Heart right ventricle (tissue), 16 donors: ENCODE measurements at regions not wholly inside any gene's neighbourhood (a gene's known extent, or its start where the extent isn't known, plus 50 kb on each side); places are given as distances from the start of the nearest gene placed in this dataset.

Experiments
- ATAC-seq, 8 donors: fragments of 200-7000 bp; cut with Tn5 transposase; one replicate each; pipeline ENCODE4 v1.9.1; 2020; ENCODE audit warnings: mild to moderate bottlenecking in 8 of 8, moderate library complexity in 8 of 8, moderate number of reproducible peaks in 1 of 8
- DNase-seq, 2 donors: peaks; one replicate each; pipeline ENCODE4 v3.0.0-alpha.2; 2020
- H3K27ac ChIP-seq, 10 donors: fragments of 200-600 bp; sonication (generic) in 2 of 10; one replicate each; pipeline versions ENCODE4 v1.5.0 to v1.8.0; 2020 to 2022; ENCODE audit warnings: mild to moderate bottlenecking in 3 of 10
- H3K27me3 ChIP-seq, 7 donors: fragments of 200-600 bp; one replicate each; pipeline ENCODE4 v1.8.0; 2021 to 2022; ENCODE audit warnings: mild to moderate bottlenecking in 2 of 7
- H3K36me3 ChIP-seq, 9 donors: fragments of 200-600 bp; sonication (generic) in 1 of 9; one replicate each; pipeline versions ENCODE4 v1.5.0 to v1.8.0; 2020 to 2022; ENCODE audit warnings: mild to moderate bottlenecking in 2 of 9
- H3K4me1 ChIP-seq, 9 donors: fragments of 200-600 bp; sonication (generic) in 1 of 9; one replicate each; pipeline versions ENCODE4 v1.5.0 to v1.8.0; 2020 to 2022; ENCODE audit warnings: mild to moderate bottlenecking in 4 of 9
- H3K4me3 ChIP-seq, 10 donors: fragments of 200-600 bp; sonication (generic) in 2 of 10; one replicate each; pipeline versions ENCODE4 v1.5.0 to v1.8.0; 2020 to 2022; ENCODE audit warnings: mild to moderate bottlenecking in 7 of 10, moderate library complexity in 2 of 10
- H3K9me3 ChIP-seq, 11 donors: fragments of 200-600 bp in 10 of 11; sonication (generic) in 2 of 11; one replicate each; pipeline versions ENCODE4 v1.5.0 to v1.8.0; 2013 to 2022; ENCODE audit warnings: mild to moderate bottlenecking in 2 of 11, control low read depth in 1 of 11, moderate library complexity in 1 of 11
- WGBS, 2 donors: extraction: QIAGEN DNeasy Blood & Tissue Kit; methylation state at CpG; one replicate each; pipeline ENCODE4 v1.1.7; 2013; ENCODE audit warnings: inconsistent platforms in 1 of 2; 5-methylcytosine and 5-hydroxymethylcytosine counted together
- intact Hi-C, 10 donors: fragments of 100-400 bp; cut with DNase I; formaldehyde crosslinking; loops; one replicate each; pipeline versions ENCODE4 v1.11.1 to v1.14.2; 2022
- TF ChIP-seq, protein P1 (sequence below), 9 donors: fragments of 200-600 bp; sonication (generic) in 2 of 9; IDR thresholded peaks; one replicate each; pipeline versions ENCODE4 v1.5.0 to v1.8.0; 2021 to 2022; ENCODE audit warnings: antibody characterized with exemption in 9 of 9, mild to moderate bottlenecking in 5 of 9, moderate library complexity in 1 of 9
- donor health status: Arrhythmogenic right ventricular cardiomyopathy.
- donor health status: ischemic (EF 13 %, LVEDD 7.1; RV severe dilation, severe dysfunction).
- donor health status: healthy with polysubstance abuse.
- donor health status: DM: no; HTN: yes; CAD: no.
- donor health status: DM: no; HTN: no; CAD: no.
- donor health status: ischemic (EF 25% LVEDD 6.9; RV normal size, moderate dysfunction).
- donor health status: ischemic (EF 25% LVEDD 5.7; RV mildly dilated, moderate dysfunction).
- donor health status: healthy.
- donor health status: DM: yes; HTN: yes; CAD: no.
- donor health status: Ischemic cardiomyopathy.
- donor health status: ischemic (EF 35%, LVEDD 5.7; RV mildly dilated, moderate dysfunction).
- donor health status: nonischemic (EF 11% LVEDD 7.7; RV severe dilation, severe dysfunction).
- donor health status: DM: yes; HTN: yes; CAD: no.
- donor health status: PGD.
- donor health status: ischemic (EF 29% LVEDD 5.4; RV normal size, mild dysfunction).
- donor health status: nonischemic (EF 23%, LVEDD 6.1; RV moderate dilation, normal function).

DNA sequence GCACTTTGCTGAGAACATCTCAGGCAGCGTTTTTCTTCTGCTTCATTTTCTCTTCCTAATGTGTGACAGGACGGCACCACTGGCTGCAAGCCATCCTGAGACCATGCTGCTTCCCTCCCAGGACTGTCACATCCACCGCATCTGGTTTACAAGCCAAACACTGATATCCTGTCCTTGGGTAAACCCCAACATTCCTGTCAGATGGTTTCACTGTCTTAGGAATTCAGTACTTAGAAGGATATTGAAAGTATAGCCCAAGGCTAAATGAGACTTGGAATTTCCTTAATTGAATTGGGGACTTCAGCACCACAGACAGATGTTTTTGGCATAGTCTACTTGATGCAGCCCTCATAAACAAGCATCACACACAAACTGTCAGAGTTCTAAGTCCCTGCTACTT lies 74.2 kb upstream of the PLXNA4 start:
- intact Hi-C loops, result no loop called here
- no peak for DNase-seq
- 23 to 30% methylated on average over 3 of the region's 3 CpGs for WGBS, 2 donors
- Histone ChIP-seq H3K9me3 (no peaks in the 10 kb centered on the region), H3K4me1 (peaks cover 0 to 19% (median 8%) of the 10 kb centered on the region in 9 donors), H3K27me3 (peaks cover 0 to 4% (median 0%) of the 10 kb centered on the region in 7 donors), H3K27ac (no peak overlapping the region), H3K4me3 (no peak overlapping the region), H3K36me3 (no peaks in the 10 kb centered on the region)
- TF ChIP-seq, protein P1, sequence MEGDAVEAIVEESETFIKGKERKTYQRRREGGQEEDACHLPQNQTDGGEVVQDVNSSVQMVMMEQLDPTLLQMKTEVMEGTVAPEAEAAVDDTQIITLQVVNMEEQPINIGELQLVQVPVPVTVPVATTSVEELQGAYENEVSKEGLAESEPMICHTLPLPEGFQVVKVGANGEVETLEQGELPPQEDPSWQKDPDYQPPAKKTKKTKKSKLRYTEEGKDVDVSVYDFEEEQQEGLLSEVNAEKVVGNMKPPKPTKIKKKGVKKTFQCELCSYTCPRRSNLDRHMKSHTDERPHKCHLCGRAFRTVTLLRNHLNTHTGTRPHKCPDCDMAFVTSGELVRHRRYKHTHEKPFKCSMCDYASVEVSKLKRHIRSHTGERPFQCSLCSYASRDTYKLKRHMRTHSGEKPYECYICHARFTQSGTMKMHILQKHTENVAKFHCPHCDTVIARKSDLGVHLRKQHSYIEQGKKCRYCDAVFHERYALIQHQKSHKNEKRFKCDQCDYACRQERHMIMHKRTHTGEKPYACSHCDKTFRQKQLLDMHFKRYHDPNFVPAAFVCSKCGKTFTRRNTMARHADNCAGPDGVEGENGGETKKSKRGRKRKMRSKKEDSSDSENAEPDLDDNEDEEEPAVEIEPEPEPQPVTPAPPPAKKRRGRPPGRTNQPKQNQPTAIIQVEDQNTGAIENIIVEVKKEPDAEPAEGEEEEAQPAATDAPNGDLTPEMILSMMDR (IDR thresholded peaks at IDR 0.05), result no peak
- no peak for ATAC-seq

- Histone ChIP-seq H3K4me3 (no peak overlapping the region), H3K36me3 (no peaks in the 10 kb centered on the region), H3K4me1 (peaks cover 0 to 5% (median 0%) of the 10 kb centered on the region in 9 donors), H3K27ac (no peak overlapping the region), H3K9me3 (no peaks in the 10 kb centered on the region), H3K27me3 (peaks cover 0 to 7% (median 0%) of the 10 kb centered on the region in 7 donors)
- ATAC-seq (no peak), DNase-seq (no peak)
- TF ChIP-seq, protein P1 (IDR thresholded peaks at IDR 0.05), result no peak
- intact Hi-C loops, result no loop called here
- WGBS, 2 donors, result 93 to 99% methylated on average over 1 of the region's 1 CpG
These were observed 71.0 kb upstream of the PLXNA4 start for GRCh38 chr7:132647311-132647710.

DNA sequence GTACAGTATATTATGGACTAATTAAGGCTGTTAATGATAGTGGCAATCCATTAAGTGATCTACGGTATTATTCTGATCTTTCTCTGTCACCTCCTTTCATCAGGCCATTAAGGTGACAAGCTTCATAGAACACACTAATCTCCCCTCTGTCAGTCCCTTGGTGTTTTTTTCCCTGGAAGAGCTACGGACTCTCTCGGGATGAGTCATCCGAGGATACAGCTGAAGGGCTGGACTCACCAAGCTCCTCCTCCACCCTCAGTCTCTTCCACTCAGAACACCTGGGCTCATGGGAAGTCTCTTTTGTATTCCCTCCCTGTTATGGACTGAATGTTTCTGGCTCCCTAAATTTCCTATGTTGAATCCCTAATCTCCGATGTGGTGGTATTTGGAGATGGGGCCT lies 69.8 kb upstream of the PLXNA4 start:
- H3K36me3 ChIP-seq, result no peaks in the 10 kb centered on the region
- H3K9me3 ChIP-seq, result no peaks in the 10 kb centered on the region
- ATAC-seq (peak in 1 of 8 donors; percentile 55), DNase-seq (no peak)
- peaks cover 0 to 5% (median 0%) of the 10 kb centered on the region in 9 donors for H3K4me1 ChIP-seq
- H3K4me3 ChIP-seq, result no peak overlapping the region
- WGBS, 2 donors, result 41 to 46% methylated on average over 5 of the region's 5 CpGs
- H3K27ac ChIP-seq, result no peak overlapping the region
- H3K27me3 ChIP-seq, result peaks cover 0 to 7% (median 0%) of the 10 kb centered on the region in 7 donors
- intact Hi-C loops, result no loop called here
- TF ChIP-seq, protein P1 (IDR thresholded peaks at IDR 0.05), result no peak

GRCh38 chr7:132643302-132643701 lies 67.0 kb upstream of the PLXNA4 start:
- Histone ChIP-seq H3K27me3 (peaks cover 0 to 7% (median 0%) of the 10 kb centered on the region in 7 donors), H3K9me3 (no peaks in the 10 kb centered on the region), H3K4me1 (no peaks in the 10 kb centered on the region), H3K27ac (no peak overlapping the region), H3K4me3 (no peak overlapping the region), H3K36me3 (no peaks in the 10 kb centered on the region)
- no peak for DNase-seq
- intact Hi-C loops, result no loop called here
- TF ChIP-seq, protein P1 (IDR thresholded peaks at IDR 0.05), result no peak
- WGBS, 2 donors, result 73 to 74% methylated on average over 5 of the region's 5 CpGs
- ATAC-seq, result no peak
